ENCODE measurements at regions not wholly inside any gene's neighbourhood (a gene's known extent, or its start where the extent isn't known, plus 50 kb on each side); places are given as distances from the start of the nearest gene placed in this dataset.

DNA sequence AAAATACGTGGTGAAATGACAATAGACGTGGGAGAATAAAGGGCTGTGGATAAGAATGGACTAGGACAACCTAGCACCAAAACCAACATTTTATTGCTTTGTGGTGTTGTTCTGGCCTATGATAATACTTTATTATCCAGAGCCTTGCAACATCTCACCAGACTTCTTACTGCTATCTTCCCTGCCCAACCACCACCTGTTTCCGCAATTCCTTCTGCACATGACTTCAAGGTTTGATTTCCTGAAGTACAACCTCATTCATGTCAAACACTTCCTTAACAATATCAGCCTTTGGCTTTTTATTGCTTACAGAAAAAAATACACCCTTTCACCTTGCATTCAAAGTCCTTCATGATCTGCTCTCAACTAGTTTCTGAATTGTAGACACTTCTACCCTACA, 84.8 kb downstream of the RTL3 start:
- TF ChIP-seq, protein P1, sequence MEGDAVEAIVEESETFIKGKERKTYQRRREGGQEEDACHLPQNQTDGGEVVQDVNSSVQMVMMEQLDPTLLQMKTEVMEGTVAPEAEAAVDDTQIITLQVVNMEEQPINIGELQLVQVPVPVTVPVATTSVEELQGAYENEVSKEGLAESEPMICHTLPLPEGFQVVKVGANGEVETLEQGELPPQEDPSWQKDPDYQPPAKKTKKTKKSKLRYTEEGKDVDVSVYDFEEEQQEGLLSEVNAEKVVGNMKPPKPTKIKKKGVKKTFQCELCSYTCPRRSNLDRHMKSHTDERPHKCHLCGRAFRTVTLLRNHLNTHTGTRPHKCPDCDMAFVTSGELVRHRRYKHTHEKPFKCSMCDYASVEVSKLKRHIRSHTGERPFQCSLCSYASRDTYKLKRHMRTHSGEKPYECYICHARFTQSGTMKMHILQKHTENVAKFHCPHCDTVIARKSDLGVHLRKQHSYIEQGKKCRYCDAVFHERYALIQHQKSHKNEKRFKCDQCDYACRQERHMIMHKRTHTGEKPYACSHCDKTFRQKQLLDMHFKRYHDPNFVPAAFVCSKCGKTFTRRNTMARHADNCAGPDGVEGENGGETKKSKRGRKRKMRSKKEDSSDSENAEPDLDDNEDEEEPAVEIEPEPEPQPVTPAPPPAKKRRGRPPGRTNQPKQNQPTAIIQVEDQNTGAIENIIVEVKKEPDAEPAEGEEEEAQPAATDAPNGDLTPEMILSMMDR (IDR thresholded peaks at IDR 0.05) = no peak
- no peak for TF ChIP-seq POLR2A (IDR thresholded peaks at IDR 0.05)

Measured in sigmoid colon (tissue), 3 donors.